Loucy (cell line): ENCODE measurements at regions not wholly inside any gene's neighbourhood (a gene's known extent, or its start where the extent isn't known, plus 50 kb on each side); places are given as distances from the start of the nearest gene placed in this dataset.

ENCODE experiments used
- H2AFZ ChIP-seq: fragments of 200-600 bp; sonication (generic); 2 replicates; pipeline ENCODE4 v1.6.0; 2016; ENCODE audit warnings: antibody characterized with exemption, mild to moderate bottlenecking, low read length, moderate library complexity
- H3F3A ChIP-seq: fragments of 200-600 bp; 2 replicates; pipeline ENCODE4 v1.6.0; 2016; ENCODE audit warnings: antibody characterized with exemption, low read depth, mild to moderate bottlenecking
- H3K27me3 ChIP-seq: fragments of 200-600 bp; sonication (generic); 2 replicates; pipeline ENCODE4 v1.6.1; 2014; ENCODE audit warnings: low read length, mild to moderate bottlenecking; ENCODE audit not compliant: insufficient read depth, poor library complexity, severe bottlenecking
- H3K36me3 ChIP-seq: fragments of 200-600 bp; sonication (generic); 2 replicates; pipeline ENCODE4 v1.6.1; 2016; ENCODE audit warnings: low read length; ENCODE audit not compliant: insufficient read depth
- H3K4me1 ChIP-seq: fragments of 200-600 bp; sonication (generic); 2 replicates; pipeline ENCODE4 v1.5.1; 2014; ENCODE audit warnings: low read length, mild to moderate bottlenecking; ENCODE audit not compliant: insufficient read depth, poor library complexity, severe bottlenecking
- H3K4me2 ChIP-seq: fragments of 200-600 bp; sonication (generic); 2 replicates; pipeline ENCODE4 v1.6.0; 2014; ENCODE audit warnings: antibody characterized with exemption, low read length, low read depth, mild to moderate bottlenecking; ENCODE audit not compliant: poor library complexity, severe bottlenecking
- H3K4me3 ChIP-seq: fragments of 200-600 bp; sonication (generic); 2 replicates; pipeline ENCODE4 v1.5.1; 2014; ENCODE audit warnings: low read length, mild to moderate bottlenecking, mixed read lengths; ENCODE audit not compliant: poor library complexity, severe bottlenecking
- H3K79me2 ChIP-seq: fragments of 200-600 bp; sonication (generic); 2 replicates; pipeline ENCODE4 v1.6.1; 2014; ENCODE audit warnings: low read length; ENCODE audit not compliant: insufficient read depth
- H3K9ac ChIP-seq: fragments of 200-600 bp; sonication (generic); 2 replicates; pipeline ENCODE4 v1.6.0; 2014; ENCODE audit warnings: mild to moderate bottlenecking, low read depth, low read length, moderate library complexity; ENCODE audit not compliant: poor library complexity, severe bottlenecking
- H3K9me2 ChIP-seq: fragments of 200-600 bp; sonication (generic); replicated peaks from 2 replicates; pipeline ENCODE4 v1.6.1; 2016; ENCODE audit warnings: low read depth, low read length, mixed read lengths
- H3K9me3 ChIP-seq: fragments of 200-600 bp; sonication (generic); 2 replicates; pipeline ENCODE4 v1.6.1; 2014; ENCODE audit warnings: mild to moderate bottlenecking, antibody characterized with exemption, low read length, low read depth; ENCODE audit not compliant: insufficient read depth
- H4K20me1 ChIP-seq: fragments of 200-600 bp; sonication (generic); 2 replicates; pipeline ENCODE4 v1.6.0; 2014; ENCODE audit warnings: antibody characterized with exemption, low read length, mild to moderate bottlenecking; ENCODE audit not compliant: insufficient read depth, poor library complexity, severe bottlenecking
- EZH2phosphoT487 ChIP-seq: fragments of 200-600 bp; IDR thresholded peaks from 2 replicates; pipeline ENCODE4 v1.6.1; 2018; ENCODE audit warnings: antibody characterized with exemption, mild to moderate bottlenecking, moderate library complexity, borderline replicate concordance
- TF ChIP-seq, protein P1 (sequence below): fragments of 200-600 bp; sonication (generic); conservative IDR thresholded peaks from 2 replicates; pipeline ENCODE4 v1.5.1; 2014; ENCODE audit warnings: mild to moderate bottlenecking, antibody characterized with exemption, low read length

DNA sequence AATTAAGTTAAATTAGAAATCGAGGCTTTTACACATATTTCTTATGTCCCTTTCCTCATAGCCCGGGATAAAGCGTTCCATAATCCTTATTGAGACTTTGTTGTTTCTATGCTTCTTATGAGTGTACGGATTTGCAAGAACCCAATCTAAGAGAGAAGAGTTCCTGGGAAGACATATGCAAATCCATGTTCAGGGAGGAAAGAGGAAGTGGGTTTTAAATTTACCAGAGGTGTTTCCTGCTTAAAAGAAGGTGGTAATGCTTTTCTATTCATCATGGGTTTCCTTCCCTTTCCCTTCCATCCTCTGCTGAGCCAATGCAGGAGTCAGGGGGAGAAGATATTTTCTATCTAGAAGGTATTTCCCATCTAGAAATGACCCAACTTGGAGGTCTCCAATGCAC lies 345.8 kb downstream of the ZNF516 start:
- Histone ChIP-seq H2AFZ (no peak overlapping the region), H3K9me2 (no peaks in the 10 kb centered on the region), H3K4me3 (no peak overlapping the region), H3K27me3 (no peaks in the 10 kb centered on the region), H3K79me2 (no peaks in the 10 kb centered on the region), H3K9ac (no peak overlapping the region), H3K4me1 (no peaks in the 10 kb centered on the region), H3K36me3 (no peaks in the 10 kb centered on the region), H3F3A (no peaks in the 10 kb centered on the region), H4K20me1 (no peaks in the 10 kb centered on the region), H3K9me3 (no peaks in the 10 kb centered on the region), H3K4me2 (no peak overlapping the region)
- TF ChIP-seq, protein P1, sequence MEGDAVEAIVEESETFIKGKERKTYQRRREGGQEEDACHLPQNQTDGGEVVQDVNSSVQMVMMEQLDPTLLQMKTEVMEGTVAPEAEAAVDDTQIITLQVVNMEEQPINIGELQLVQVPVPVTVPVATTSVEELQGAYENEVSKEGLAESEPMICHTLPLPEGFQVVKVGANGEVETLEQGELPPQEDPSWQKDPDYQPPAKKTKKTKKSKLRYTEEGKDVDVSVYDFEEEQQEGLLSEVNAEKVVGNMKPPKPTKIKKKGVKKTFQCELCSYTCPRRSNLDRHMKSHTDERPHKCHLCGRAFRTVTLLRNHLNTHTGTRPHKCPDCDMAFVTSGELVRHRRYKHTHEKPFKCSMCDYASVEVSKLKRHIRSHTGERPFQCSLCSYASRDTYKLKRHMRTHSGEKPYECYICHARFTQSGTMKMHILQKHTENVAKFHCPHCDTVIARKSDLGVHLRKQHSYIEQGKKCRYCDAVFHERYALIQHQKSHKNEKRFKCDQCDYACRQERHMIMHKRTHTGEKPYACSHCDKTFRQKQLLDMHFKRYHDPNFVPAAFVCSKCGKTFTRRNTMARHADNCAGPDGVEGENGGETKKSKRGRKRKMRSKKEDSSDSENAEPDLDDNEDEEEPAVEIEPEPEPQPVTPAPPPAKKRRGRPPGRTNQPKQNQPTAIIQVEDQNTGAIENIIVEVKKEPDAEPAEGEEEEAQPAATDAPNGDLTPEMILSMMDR, result no peak
- no peak for TF ChIP-seq EZH2phosphoT487

DNA sequence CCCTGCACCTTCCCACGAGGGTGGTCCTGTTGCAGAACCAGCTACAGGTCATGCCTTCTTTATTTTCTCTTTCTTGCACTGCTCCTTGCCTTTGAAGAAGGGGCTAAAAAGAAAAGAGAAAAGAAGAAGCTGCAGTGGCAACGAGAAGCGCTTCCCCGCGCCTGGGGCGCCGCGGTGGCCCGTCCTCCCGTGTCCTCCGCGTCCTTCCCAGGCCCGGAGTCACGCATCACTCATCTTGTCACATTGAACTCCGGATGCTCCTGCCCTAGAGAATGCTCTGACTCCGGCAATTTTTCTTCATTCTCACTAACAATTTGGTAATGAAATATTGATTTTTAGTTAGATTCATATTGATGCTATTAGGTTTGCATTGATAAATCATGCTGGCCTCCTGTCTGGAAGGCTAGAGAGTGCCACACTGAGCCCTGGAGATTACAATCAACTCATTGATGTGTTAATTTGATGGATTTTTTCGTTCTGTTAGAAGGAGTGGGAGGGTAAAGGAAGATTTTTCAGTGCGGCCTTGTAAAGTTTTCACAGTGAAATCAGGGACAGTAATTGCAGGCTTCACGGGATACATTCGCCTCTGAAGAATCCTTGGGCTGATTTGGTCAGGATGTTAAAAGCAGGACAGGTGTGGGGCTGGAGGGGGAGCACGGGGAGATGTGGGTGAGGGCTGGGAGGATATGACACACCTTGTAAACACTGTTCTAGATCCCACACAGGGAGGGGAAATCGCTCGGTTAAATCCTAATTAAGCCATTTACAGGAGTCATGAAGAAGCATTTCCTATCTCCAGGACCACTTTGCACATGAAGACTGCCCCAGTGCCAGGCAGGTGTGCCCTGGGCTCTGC lies 349.3 kb downstream of the ZNF516 start:
- H3K4me2 ChIP-seq, result no peak overlapping the region
- H3K4me3 ChIP-seq, result no peak overlapping the region
- H3K79me2 ChIP-seq, result no peaks in the 10 kb centered on the region
- H2AFZ ChIP-seq, result no peak overlapping the region
- no peaks in the 10 kb centered on the region for H3K9me2 ChIP-seq
- TF ChIP-seq, protein P1, result no peak
- no peak for TF ChIP-seq EZH2phosphoT487
- H3K36me3 ChIP-seq, result no peaks in the 10 kb centered on the region
- H3K4me1 ChIP-seq, result no peaks in the 10 kb centered on the region
- no peaks in the 10 kb centered on the region for H4K20me1 ChIP-seq
- no peaks in the 10 kb centered on the region for H3K9me3 ChIP-seq
- no peaks in the 10 kb centered on the region for H3F3A ChIP-seq
- no peaks in the 10 kb centered on the region for H3K27me3 ChIP-seq
- no peak overlapping the region for H3K9ac ChIP-seq

DNA sequence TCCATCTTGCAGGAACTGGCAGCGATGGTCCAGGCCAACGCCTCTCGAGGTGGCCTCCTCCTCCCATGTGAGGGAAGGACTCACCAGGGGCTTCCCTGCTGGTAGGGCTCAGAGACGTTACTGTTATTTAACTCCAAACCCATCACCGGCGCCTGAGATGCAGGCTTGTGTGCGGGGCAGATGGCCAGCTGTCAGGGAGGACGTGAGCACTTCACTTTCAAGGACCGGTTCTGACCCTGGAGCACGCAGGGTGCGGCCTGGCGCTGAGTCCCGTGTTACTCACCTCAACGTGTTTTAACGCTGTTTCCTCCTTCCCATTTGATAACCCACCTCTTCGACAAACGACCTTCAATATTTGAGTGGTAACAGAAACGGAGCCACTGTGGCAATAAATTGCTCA lies 350.2 kb downstream of the ZNF516 start:
- Histone ChIP-seq H3K9me2 (no peaks in the 10 kb centered on the region), H3K36me3 (no peaks in the 10 kb centered on the region), H3K9me3 (no peaks in the 10 kb centered on the region), H3F3A (no peaks in the 10 kb centered on the region), H3K27me3 (no peaks in the 10 kb centered on the region), H3K9ac (no peak overlapping the region), H3K4me2 (no peak overlapping the region), H4K20me1 (no peaks in the 10 kb centered on the region), H3K4me3 (no peak overlapping the region), H3K79me2 (no peaks in the 10 kb centered on the region), H3K4me1 (no peaks in the 10 kb centered on the region), H2AFZ (no peak overlapping the region)
- TF ChIP-seq EZH2phosphoT487, result no peak
- TF ChIP-seq, protein P1, result no peak
